COLO829 (cell line): ENCODE measurements at regions not wholly inside any gene's neighbourhood (a gene's known extent, or its start where the extent isn't known, plus 50 kb on each side); places are given as distances from the start of the nearest gene placed in this dataset.

Experiments used
- DNase-seq: peaks from one replicate; pipeline ENCODE4 v3.0.0; 2012; ENCODE audit warnings: low spot score

DNA sequence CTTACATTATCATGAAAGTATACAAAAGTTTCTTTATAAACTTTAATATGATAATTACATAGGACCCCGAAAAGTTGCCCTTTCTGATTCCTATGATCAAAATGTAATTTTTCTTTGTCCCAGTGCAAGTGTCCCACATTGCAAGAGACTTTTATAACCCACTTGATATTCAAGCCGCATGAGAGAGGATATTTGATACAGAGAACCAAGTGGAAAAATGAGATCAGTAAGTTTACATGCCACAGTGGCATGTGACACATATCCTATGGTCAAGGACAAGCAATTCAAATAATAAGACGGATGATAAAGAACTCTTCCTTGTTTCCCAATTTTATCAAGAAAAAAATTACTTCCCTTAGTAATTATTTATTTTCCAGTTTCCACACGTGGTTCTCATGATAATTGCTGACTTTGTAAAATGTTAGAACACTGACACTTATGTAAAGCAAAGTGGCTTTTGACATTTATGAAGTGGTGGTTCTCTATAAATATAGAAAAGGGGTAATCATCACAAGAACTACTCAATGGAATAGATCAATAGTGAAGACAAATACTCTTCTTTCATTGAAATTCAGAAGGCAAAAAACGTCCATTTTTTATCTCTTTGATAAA is 273.7 kb upstream of the NOCT start:
- no peak for DNase-seq

DNA sequence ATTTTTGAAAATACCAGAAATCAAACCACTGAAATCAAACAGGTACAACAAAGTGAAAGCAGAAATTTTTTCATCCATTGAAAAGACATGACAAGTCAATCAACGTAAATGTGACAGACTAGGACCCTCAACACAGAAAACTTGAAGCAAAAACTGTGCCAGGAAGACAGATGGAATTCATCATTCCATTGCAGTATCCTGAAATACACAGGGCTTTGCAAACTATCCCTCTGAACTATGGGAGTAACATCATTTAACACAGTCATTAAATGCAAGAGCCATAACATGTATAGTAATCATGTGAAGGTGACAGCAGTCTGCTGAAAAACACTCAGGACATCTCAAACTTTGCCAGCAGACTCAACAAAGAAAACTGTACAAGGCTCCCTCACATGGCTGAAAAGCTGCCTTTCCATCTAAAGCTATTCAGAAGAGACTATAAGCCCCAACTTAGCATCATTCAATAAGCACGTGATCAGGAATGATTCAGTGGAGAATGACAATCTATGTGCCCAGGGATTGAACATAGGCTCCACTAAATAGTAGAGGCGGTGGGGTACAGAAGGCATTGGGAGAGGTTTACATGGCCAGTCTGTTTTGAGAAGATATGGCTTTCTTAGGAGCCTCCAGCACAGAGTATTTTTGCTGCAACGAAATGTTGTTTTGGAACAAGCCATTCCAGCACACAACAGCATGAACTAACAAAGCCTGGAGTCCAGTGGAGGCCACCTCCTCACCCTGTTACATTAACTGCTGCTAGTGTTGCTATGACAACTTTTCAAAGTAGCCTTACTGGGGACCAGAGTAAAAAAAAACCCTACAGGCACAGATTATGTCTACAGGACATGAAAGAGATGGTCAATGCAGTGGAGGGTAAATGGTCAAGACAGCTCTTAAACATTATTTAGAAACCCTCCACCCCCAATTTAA is 274.5 kb upstream of the NOCT start:
- no peak for DNase-seq

DNA sequence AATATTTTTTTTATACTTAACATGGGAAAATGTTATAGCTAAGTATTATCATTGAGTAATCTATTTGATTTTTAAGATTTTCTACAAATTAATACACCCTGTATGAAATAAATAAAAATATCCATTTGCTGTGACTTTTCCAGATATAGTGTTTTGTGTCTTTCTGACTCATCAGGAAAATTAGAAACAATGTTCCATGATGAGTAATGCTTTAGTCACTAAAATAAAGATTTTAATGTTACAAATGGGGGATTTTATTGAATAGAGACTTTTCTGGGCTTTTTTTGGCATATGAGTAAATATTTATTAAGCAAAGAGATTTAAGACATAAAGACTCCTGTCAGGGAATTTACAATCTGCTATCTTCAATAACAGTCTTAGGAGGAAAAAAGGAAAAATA is 279.2 kb upstream of the NOCT start:
- peak; percentile 35 for DNase-seq

DNA sequence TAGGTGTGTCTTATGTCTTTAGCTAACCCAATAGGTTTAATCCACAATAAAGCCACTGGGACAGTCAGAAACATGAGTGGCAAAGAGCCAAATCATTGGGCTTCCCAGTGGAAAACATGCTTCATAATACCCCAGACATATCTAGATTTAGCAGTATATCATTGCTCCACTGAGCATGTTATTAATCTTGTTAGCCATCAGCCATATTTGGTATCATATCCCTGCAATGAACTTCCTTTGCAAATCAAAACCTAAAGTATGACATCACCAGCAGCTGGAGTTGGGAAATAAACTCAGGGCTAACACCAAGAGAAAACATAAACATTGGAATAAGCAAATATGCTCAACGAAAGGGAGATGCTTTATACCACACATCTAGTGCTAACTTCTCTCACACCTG is 280.8 kb upstream of the NOCT start:
- no peak for DNase-seq

DNA sequence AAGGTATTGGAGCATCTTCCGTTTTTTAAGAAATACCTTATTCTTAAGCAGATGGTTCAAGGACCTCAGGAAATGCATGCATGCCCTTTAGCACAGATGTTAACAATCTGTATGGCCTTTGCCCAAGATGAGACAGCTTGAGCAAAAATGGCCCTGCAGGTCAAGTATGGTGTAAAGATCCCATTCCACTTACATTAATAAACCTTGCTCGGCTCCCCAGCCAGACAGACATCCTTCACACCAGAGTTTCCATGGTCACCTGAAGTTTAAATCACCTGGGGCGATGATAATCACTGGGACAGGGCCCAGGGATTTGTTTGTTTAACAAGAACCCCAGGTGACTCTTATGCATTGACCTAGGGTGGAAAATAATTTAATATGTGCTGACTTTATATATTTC is 287.0 kb upstream of the NOCT start:
- no peak for DNase-seq

DNA sequence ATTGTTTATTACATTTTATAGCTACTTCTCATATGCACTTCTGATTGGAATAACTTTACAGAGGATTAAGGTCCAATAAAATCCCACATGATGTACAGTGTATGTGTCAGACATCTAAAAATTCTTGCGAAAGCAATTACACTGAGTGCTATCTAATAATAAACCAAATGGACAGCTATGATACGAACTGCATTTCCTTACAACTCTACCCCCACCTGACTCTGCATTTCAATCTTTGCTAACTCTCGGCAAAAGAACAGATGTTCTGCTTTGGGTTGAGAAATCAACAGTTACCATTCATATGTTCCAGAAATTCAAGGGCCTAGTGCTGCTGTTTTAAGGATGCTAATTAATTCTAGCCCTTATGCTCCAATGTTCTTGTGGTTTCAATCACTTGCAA is 287.9 kb upstream of the NOCT start:
- DNase-seq: no peak

DNA sequence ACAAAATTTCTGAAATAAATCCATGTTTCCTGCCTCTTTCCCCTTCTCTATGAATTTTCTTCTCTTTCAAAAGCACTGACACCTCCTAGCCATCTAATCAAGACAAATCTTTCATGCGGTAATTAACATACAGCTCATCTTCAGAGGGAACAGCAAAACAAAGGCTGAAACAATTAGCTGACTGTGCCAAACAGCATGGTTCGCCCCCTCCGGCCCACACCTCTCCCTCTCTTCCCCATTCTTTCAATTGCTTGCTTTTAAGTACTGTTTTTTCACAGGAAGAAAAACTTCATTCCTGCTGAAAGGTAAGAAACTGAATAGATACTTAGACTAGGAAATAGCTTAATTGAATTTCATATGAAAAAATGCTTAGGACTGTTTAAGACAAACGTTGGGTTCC is 291.1 kb upstream of the NOCT start:
- DNase-seq: no peak

DNA sequence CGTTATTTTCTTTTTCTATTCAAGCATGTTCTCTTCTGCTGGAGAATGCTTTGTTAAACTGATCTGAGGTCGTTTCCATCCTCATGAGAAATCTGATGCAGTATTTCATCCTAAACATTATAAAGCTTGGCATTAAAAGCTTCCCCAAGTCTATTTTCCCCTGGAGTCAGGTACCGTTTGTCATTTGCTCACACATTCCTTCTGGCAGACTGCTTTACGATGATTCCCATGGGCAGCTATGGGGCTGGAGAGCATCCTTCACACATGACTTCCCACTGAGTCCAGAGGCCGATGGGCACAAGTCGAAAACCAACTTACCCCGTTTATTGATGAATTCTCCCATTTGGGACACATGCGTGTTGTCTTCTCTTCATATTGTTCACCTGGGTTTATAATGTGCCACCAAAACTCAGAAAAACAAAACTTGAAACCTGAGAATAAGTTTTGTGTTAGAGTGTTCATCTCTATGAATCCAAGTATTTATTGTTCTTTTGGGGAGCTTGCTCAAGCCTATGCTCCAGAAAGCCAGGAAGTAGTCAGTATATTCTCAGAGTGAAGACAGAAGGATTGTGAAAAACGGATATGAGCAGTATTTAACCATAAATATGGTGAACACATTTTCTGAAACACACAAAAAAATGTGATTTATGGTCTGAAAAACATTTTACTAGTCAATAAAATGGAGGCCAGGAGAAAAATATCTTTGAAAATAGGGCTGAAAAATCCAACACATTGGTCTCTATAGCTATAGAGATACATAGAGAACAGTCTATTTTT is 298.8 kb upstream of the NOCT start:
- DNase-seq: no peak

DNA sequence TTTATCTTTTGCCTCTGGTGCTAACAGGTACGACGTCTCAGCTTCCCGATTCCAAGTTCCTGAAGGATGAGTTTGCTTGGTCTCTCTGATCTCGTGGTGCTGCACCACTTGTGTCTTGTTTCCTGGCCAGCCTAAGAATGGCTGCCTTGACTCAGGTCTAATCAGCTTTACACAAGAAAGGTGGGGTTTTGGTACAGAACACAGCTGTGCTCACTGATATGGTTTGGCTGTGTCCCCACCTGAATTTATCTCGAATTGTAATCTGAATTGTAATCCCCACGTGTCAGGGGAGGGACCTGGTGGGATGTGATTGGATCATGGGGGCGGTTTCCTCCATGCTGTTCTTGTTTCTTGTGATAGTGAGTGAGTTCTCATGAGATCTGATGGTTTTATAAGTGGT is 305.3 kb upstream of the NOCT start:
- no peak for DNase-seq

DNA sequence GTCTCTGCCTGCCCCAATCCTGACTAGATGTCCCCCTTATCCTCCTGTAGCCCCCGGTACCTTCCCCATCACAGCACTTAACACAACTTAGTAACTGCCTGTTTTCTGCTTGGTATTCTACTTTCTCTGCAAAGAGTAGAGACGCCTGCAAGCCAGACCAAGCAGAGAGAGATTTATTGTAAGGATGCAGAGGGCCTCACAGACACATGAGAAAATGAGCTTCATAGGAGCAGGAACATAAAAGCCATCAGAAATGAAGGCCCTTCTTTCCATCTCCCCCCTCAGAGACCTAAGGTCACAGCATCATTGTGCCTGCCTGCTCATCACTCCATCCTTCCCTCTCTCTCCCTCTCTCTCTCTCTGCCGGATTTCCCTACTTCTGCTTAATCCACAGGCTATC is 305.7 kb upstream of the NOCT start:
- no peak for DNase-seq

DNA sequence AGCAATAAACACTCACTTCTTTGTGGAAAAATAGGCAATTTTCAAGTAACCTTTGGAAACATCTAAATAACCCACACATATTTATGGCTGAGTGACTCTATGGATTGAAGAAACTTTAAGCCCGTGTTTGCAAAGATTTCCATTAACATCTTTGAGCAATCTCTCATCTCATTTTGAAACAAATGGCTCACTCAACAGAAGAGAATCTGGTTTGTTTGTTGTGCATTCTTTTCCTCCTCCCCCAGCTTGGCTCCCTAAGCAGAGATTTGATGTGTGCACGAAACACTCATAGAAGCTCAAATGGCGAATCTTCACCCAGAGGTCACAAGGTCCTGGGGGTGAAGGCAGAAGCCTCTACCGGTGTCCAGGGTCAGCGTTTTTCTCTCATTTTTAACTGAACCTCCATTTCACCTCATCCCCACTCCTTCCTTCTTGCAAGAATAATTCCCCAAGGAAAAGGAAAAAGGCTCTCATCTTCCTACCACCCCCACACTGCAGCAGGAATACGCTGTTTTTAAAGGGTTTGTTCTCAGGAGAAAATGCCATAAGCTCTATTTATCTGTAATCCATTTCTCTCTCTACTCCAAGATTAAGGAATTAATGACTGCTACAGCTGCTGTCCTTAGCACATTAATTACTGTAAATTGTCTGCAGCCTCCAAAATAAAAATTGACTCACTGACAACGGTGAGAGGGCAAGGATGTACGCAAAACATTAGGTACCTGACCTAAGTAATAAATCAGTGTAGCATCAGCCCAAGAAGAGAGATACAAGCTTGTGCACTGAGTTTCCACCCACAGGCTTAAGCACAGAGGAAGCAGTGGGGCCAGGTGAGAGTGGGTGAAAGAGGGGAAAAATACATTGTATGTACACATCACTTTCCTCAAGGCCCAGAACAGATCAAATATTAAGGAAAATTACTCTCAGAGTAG is 307.6 kb upstream of the NOCT start:
- no peak for DNase-seq

DNA sequence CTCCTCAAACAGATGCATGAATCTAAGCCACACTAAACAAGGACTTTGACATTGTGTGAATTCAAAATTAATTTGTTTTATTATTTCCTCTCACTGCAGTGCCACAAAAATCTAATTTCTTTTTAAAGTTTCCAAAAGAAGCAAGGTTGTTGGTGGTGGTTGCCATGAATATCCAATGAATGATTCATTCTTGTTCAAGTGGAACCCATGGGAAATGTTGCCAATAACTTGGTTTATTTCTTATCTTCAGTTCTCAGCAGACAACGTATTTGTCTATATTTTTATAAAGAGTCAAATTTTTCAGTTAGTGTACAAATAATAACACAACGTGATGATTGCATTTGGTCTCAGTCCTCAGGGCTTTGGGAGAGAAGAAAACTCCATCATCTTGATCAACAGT is 309.4 kb upstream of the NOCT start:
- DNase-seq: no peak

DNA sequence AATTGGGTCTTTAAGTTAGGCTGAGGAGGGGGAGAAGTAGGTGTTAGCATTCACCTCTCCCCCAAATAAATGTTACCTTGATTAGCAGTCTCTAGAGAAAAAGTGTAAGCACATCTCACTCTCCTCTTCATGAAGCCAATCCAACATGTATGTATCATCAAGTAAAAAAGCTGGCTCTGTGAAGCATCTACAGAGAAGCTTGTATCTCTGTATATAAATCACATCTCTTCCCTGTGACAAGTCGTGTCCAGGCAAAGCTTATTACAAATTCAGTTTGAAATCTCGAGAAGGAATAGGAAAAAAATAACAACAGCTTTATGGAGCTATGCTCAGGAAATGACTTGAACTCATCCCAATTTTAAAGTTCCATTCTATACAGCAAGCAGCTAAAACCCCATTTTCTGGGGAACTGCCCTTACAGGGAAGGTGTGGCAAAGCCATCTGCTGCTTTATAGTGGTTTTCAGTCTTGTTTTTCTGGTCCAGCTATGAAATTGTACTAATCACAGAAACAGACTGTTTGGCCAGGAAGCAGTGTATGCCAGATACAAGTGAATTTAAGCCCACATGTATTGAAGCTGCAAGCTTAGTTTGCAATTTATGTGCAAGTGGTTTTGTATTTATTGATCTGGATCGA is 313.3 kb upstream of the NOCT start:
- DNase-seq: no peak

DNA sequence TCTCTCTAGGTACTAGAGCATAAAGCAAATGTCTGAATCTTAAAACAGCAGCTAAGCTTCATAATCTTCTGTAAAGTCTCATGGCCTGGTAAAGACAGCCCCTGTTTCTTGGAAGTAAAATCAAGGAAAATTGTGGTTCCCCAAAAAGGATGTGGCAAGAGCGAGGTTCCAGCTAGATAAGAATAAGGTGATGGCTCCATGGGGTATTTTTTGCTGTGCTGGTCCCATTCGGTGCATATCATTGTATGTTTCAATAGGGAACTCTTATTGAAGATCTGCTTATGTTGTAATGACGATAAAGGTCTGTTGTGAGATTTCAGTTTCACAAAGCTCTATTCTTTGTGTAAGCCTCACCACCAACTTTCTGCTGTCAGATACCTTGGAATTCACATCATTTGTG is 316.9 kb upstream of the NOCT start:
- DNase-seq: no peak

DNA sequence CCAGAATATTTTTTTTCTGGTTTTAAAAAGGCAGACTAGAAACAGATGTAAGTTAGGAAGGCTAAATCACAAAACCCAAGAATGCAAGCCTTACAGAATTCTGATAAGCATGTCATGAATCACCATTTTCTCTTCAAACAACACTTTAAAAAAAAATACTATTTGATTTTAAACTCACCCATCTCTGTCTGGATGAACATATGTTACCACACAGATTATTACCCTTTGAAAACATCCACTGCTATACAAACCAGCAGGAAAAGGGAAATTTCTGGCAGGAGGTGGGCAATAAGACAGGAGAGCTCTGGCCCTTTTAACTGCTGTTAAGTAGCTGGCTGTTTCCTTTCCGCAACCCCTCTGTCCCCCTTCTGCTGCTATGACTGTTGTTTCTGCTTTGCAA is 317.7 kb upstream of the NOCT start:
- DNase-seq: no peak

DNA sequence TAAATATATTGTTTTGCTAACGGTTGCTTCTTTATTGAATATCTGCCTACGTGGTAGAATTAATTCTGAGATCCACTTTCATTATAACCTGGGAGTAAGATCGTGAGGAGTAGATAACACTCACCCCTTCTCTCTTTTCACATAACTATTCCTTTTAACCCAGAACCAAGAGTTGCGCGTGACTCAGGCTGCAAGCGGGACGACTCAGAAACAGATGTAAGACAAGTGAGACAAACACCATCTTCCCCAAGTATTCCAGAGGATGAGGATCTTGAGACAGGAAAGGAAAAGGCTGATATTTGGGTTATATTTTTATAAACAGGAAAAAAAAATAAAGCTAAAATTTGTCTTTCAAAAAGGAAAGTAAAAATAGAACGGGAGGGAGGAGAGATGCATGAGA is 318.8 kb upstream of the NOCT start:
- DNase-seq: no peak

DNA sequence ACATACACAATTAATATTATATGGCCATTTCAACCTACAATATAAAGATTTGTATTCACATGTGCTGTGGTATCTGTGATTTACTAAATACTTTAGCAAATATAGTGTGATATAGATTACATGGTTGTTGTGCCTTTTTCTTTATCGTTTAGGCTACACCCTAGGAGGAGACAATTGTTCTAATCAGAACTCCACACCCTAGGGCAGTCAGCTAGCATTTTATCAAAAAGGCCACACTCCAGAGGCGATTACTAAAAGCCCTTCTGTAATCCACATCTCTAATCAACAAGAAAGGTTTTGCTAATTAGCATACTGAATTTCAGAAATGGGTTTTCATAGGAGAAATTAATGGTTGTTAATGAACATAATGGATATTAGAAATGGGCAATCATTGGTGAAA is 319.5 kb upstream of the NOCT start:
- DNase-seq: no peak

DNA sequence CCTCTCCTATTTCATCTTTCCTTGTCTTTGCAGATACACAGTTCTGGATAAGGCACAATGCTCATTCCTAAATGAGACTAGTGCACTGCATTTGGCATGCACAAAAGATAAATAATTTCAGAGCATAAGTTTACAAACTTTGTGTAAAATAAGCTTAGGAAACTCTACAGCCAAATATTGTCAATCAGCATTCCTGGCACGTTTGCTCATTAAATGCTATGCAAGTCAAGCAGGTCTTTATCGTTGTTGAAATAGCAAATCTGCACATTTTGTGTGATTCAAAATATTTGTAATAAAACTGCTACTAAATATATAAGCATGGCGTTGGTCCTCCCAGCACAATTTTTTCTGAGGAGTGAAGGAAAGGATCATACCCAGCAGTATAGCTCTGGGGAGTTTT is 322.1 kb upstream of the NOCT start:
- no peak for DNase-seq

DNA sequence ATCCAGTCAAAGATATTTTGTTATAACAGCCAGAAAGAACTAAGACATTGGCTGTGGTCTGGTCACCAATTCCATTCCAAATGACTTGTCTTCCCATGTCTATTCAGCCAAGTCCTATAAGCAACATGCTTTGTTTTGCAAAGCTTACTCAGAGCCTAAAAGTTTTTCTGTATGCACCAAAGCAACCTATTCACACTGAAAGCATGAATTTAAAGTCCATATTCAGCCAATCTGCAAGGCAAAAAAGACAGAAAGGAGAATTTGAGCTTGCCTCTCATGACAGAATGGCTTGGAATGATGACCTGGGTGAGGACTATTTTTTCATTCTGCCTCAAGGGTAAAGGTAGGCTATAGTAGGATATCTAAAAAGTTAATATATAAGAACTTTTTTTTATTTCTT is 323.2 kb upstream of the NOCT start:
- DNase-seq: no peak

DNA sequence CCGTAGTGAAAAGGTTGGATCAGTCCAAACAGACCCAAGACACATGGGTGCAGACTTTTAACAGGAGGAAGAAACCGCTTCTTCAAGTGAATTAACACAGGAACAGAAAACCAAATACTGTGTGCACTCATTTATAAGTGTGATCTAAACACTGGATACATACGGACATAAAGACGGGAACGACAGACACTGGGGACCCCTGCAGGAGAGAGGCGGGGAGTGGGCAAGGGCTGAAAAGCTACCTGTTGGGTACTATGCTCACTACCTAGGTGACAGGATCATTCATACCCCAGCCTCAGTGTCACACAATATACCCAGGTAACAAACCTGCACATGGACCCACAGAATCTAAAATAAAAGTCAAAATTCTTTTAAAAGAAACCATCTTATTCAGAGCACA is 326.0 kb upstream of the NOCT start:
- DNase-seq: no peak

DNA sequence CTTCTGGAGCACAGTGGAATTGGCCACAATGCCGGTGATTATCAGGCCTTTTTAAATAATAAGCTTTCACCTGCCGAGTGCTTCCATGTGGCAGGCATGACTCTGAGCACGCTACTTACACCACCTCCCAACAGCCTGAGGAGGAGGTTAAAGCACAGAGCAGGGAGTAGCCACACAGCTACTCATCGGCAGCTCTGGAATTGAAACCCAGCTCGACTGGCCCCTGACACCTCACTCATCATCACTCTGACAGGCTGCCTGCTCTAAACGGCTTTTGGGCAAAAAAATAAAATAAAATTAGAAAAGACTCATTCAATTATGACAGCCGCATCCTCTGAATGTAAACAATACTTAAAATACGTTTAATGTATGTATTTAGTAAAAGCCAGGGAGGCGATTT is 326.4 kb upstream of the NOCT start:
- DNase-seq: no peak
